ENCODE measurements at regions not wholly inside any gene's neighbourhood (a gene's known extent, or its start where the extent isn't known, plus 50 kb on each side); places are given as distances from the start of the nearest gene placed in this dataset.
"Not testable (repeated sequence)": the region's sequence is repeated elsewhere in the genome, so short reads cannot be mapped to it uniquely, and the experiment has no call there.

GRCh38 chr18:34942276-34942675, 98.9 kb upstream of the MAPRE2 start:
- H3K27me3 ChIP-seq (ENCODE audit: insufficient read depth, low read length) = peaks cover 8% of the 10 kb centered on the region
- no peaks in the 10 kb centered on the region for H3K4me1 ChIP-seq (ENCODE audit: insufficient read depth, low read length)
- no peak overlapping the region for H3K4me3 ChIP-seq (ENCODE audit: low read length)
- no peaks in the 10 kb centered on the region for H3K9me3 ChIP-seq (ENCODE audit: low read depth, low read length)

- Histone ChIP-seq H3K4me3 (ENCODE audit: low read length) (no peak overlapping the region), H3K9me3 (ENCODE audit: low read depth, low read length) (no peaks in the 10 kb centered on the region), H3K4me1 (ENCODE audit: insufficient read depth, low read length) (no peaks in the 10 kb centered on the region), H3K27me3 (ENCODE audit: insufficient read depth, low read length) (peaks cover 8% of the 10 kb centered on the region)
Measured at GRCh38 chr18:34942975-34943374, 98.2 kb upstream of the MAPRE2 start.

GRCh38 chr18:34943587-34943986, 97.6 kb upstream of the MAPRE2 start:
- Histone ChIP-seq H3K4me3 (ENCODE audit: low read length) (no peak overlapping the region), H3K9me3 (ENCODE audit: low read depth, low read length) (no peaks in the 10 kb centered on the region), H3K4me1 (ENCODE audit: insufficient read depth, low read length) (no peaks in the 10 kb centered on the region), H3K27me3 (ENCODE audit: insufficient read depth, low read length) (peaks cover 8% of the 10 kb centered on the region)

GRCh38 chr18:34947711-34948125, 93.5 kb upstream of the MAPRE2 start:
- H3K4me1 ChIP-seq (ENCODE audit: insufficient read depth, low read length) = no peaks in the 10 kb centered on the region
- H3K27me3 ChIP-seq (ENCODE audit: insufficient read depth, low read length) = peaks cover 3% of the 10 kb centered on the region
- no peaks in the 10 kb centered on the region for H3K9me3 ChIP-seq (ENCODE audit: low read depth, low read length)
- no peak overlapping the region for H3K4me3 ChIP-seq (ENCODE audit: low read length)

- Histone ChIP-seq H3K4me3 (ENCODE audit: low read length) (no peak overlapping the region), H3K4me1 (ENCODE audit: insufficient read depth, low read length) (no peaks in the 10 kb centered on the region), H3K27me3 (ENCODE audit: insufficient read depth, low read length) (no peaks in the 10 kb centered on the region), H3K9me3 (ENCODE audit: low read depth, low read length) (no peaks in the 10 kb centered on the region)
Measured at GRCh38 chr18:34951625-34952379, 89.4 kb upstream of the MAPRE2 start.

- Histone ChIP-seq H3K27me3 (ENCODE audit: insufficient read depth, low read length) (peaks cover 5% of the 10 kb centered on the region), H3K4me3 (ENCODE audit: low read length) (no peak overlapping the region), H3K9me3 (ENCODE audit: low read depth, low read length) (no peaks in the 10 kb centered on the region), H3K4me1 (ENCODE audit: insufficient read depth, low read length) (no peaks in the 10 kb centered on the region)
Measured at GRCh38 chr18:34953212-34953611, 88.0 kb upstream of the MAPRE2 start.

GRCh38 chr18:34955494-34955893, 85.7 kb upstream of the MAPRE2 start:
- peaks cover 12% of the 10 kb centered on the region for H3K27me3 ChIP-seq (ENCODE audit: insufficient read depth, low read length)
- not testable (repeated sequence) for H3K4me3 ChIP-seq (ENCODE audit: low read length); H3K9me3 ChIP-seq (ENCODE audit: low read depth, low read length); H3K4me1 ChIP-seq (ENCODE audit: insufficient read depth, low read length)

GRCh38 chr18:34956663-34957062, 84.5 kb upstream of the MAPRE2 start:
- Histone ChIP-seq H3K9me3 (ENCODE audit: low read depth, low read length) (no peaks in the 10 kb centered on the region), H3K27me3 (ENCODE audit: insufficient read depth, low read length) (peaks cover 12% of the 10 kb centered on the region), H3K4me3 (ENCODE audit: low read length) (no peak overlapping the region), H3K4me1 (ENCODE audit: insufficient read depth, low read length) (no peaks in the 10 kb centered on the region)

- Histone ChIP-seq H3K27me3 (ENCODE audit: insufficient read depth, low read length) (peaks cover 12% of the 10 kb centered on the region), H3K4me3 (ENCODE audit: low read length) (no peak overlapping the region), H3K4me1 (ENCODE audit: insufficient read depth, low read length) (no peaks in the 10 kb centered on the region), H3K9me3 (ENCODE audit: low read depth, low read length) (no peaks in the 10 kb centered on the region)
Measured at GRCh38 chr18:34957119-34957863, 83.9 kb upstream of the MAPRE2 start.

- Histone ChIP-seq H3K27me3 (ENCODE audit: insufficient read depth, low read length) (peaks cover 12% of the 10 kb centered on the region), H3K9me3 (ENCODE audit: low read depth, low read length) (no peaks in the 10 kb centered on the region), H3K4me3 (ENCODE audit: low read length) (no peak overlapping the region), H3K4me1 (ENCODE audit: insufficient read depth, low read length) (no peaks in the 10 kb centered on the region)
Measured at GRCh38 chr18:34957864-34958259, 83.4 kb upstream of the MAPRE2 start.

GRCh38 chr18:34959211-34959829, 81.9 kb upstream of the MAPRE2 start:
- no peaks in the 10 kb centered on the region for H3K4me1 ChIP-seq (ENCODE audit: insufficient read depth, low read length)
- no peaks in the 10 kb centered on the region for H3K9me3 ChIP-seq (ENCODE audit: low read depth, low read length)
- peaks cover 12% of the 10 kb centered on the region for H3K27me3 ChIP-seq (ENCODE audit: insufficient read depth, low read length)
- no peak overlapping the region for H3K4me3 ChIP-seq (ENCODE audit: low read length)

- Histone ChIP-seq H3K27me3 (ENCODE audit: insufficient read depth, low read length) (peaks cover 12% of the 10 kb centered on the region), H3K4me1 (ENCODE audit: insufficient read depth, low read length) (no peaks in the 10 kb centered on the region), H3K4me3 (ENCODE audit: low read length) (no peak overlapping the region), H3K9me3 (ENCODE audit: low read depth, low read length) (no peaks in the 10 kb centered on the region)
Measured at GRCh38 chr18:34959989-34960388, 81.2 kb upstream of the MAPRE2 start.

GRCh38 chr18:34965108-34965507, 76.1 kb upstream of the MAPRE2 start:
- no peaks in the 10 kb centered on the region for H3K9me3 ChIP-seq (ENCODE audit: low read depth, low read length)
- H3K4me1 ChIP-seq (ENCODE audit: insufficient read depth, low read length) = no peaks in the 10 kb centered on the region
- H3K27me3 ChIP-seq (ENCODE audit: insufficient read depth, low read length) = no peaks in the 10 kb centered on the region
- H3K4me3 ChIP-seq (ENCODE audit: low read length) = no peak overlapping the region

- H3K27me3 ChIP-seq (ENCODE audit: insufficient read depth, low read length) = no peaks in the 10 kb centered on the region
- H3K9me3 ChIP-seq (ENCODE audit: low read depth, low read length) = no peaks in the 10 kb centered on the region
Measured at GRCh38 chr18:34965566-34965965, 75.6 kb upstream of the MAPRE2 start.

GRCh38 chr18:34970106-34970505, 71.1 kb upstream of the MAPRE2 start:
- Histone ChIP-seq H3K4me3 (ENCODE audit: low read length) (no peak overlapping the region), H3K9me3 (ENCODE audit: low read depth, low read length) (no peaks in the 10 kb centered on the region), H3K27me3 (ENCODE audit: insufficient read depth, low read length) (peaks cover 24% of the 10 kb centered on the region), H3K4me1 (ENCODE audit: insufficient read depth, low read length) (no peaks in the 10 kb centered on the region)

More at GRCh38 chr18:34965566-34965965, 75.6 kb upstream of the MAPRE2 start:
- Histone ChIP-seq H3K4me1 (ENCODE audit: insufficient read depth, low read length) (no peaks in the 10 kb centered on the region), H3K4me3 (ENCODE audit: low read length) (no peak overlapping the region)

Measured in mononuclear cell (primary cell).